WTC11 (cell line): ENCODE measurements at regions not wholly inside any gene's neighbourhood (a gene's known extent, or its start where the extent isn't known, plus 50 kb on each side); places are given as distances from the start of the nearest gene placed in this dataset.
"Not testable (repeated sequence)": the region's sequence is repeated elsewhere in the genome, so short reads cannot be mapped to it uniquely, and the experiment has no call there.

Experiments used
- ATAC-seq: fragments of 200-7000 bp; cut with Tn5 transposase; 2 replicates; pipeline ENCODE4 v1.10.0; 2021; ENCODE audit warnings: mild to moderate bottlenecking, moderate library complexity
- CTCF ChIA-PET: fragments of 300-600 bp; sonication (Branson Sonifier 250); formaldehyde crosslinking; loops from one replicate; lab custom pipeline; 2021; ENCODE audit warnings: antibody characterized with exemption; lab: Charles Lee
- POLR2A ChIA-PET: fragments of 350-600 bp; sonication (Branson Sonifier 250); formaldehyde crosslinking; loops from one replicate; lab custom pipeline; 2021; ENCODE audit warnings: antibody characterized with exemption; lab: Charles Lee
- DNase-seq: peaks from one replicate; pipeline ENCODE4 v3.0.0; 2021; ENCODE audit warnings: low spot score
- H3K27ac Mint-ChIP-seq: 2 replicates; pipeline ENCODE4 v1.8.0; 2021; ENCODE audit warnings: mixed read lengths
- H3K27me3 Mint-ChIP-seq: 2 replicates; pipeline ENCODE4 v1.8.0; 2021; ENCODE audit warnings: low read depth, mild to moderate bottlenecking, moderate library complexity, mixed read lengths
- H3K36me3 Mint-ChIP-seq: 2 replicates; pipeline ENCODE4 v1.8.0; 2021; ENCODE audit warnings: mixed read lengths
- H3K4me1 Mint-ChIP-seq: 2 replicates; pipeline ENCODE4 v1.8.0; 2022; ENCODE audit warnings: mixed read lengths
- H3K4me3 Mint-ChIP-seq: 2 replicates; pipeline ENCODE4 v1.8.0; 2021; ENCODE audit warnings: mild to moderate bottlenecking, moderate library complexity, mixed read lengths
- H3K9me3 Mint-ChIP-seq: 2 replicates; pipeline ENCODE4 v1.8.0; 2021; ENCODE audit warnings: mixed read lengths
- ATF2 ChIP-seq: sonication (generic); formaldehyde crosslinking; IDR thresholded peaks from 2 replicates; pipeline ENCODE4 v1.8.1; 2022; ENCODE audit warnings: low read depth, missing genetic modification reagents, borderline replicate concordance
- E2F1 ChIP-seq: sonication (generic); formaldehyde crosslinking; IDR thresholded peaks from 2 replicates; pipeline ENCODE4 v1.8.0; 2022; ENCODE audit warnings: mild to moderate bottlenecking, missing genetic modification reagents
- GRHL2 ChIP-seq: fragments of 250-450 bp; sonication (Bioruptor Pico); IDR thresholded peaks from 2 replicates; pipeline ENCODE4 v1.8.0; 2022; ENCODE audit warnings: mild to moderate bottlenecking, moderate library complexity; ENCODE audit not compliant: insufficient replicate concordance, severe bottlenecking
- PREB ChIP-seq: sonication (generic); formaldehyde crosslinking; IDR thresholded peaks from 2 replicates; pipeline ENCODE4 v1.8.1; 2022; ENCODE audit warnings: mild to moderate bottlenecking, missing genetic modification reagents, moderate library complexity, borderline replicate concordance
- PRRX2 ChIP-seq: fragments of 250-450 bp; sonication (Bioruptor Pico); IDR thresholded peaks from 2 replicates; pipeline ENCODE4 v1.8.0; 2021; ENCODE audit warnings: mild to moderate bottlenecking
- SP1 ChIP-seq: sonication (generic); formaldehyde crosslinking; conservative IDR thresholded peaks from 2 replicates; pipeline ENCODE4 v1.8.1; 2022; ENCODE audit warnings: missing genetic modification reagents
- ZMAT4 ChIP-seq: fragments of 250-450 bp; sonication (Bioruptor Pico); IDR thresholded peaks from 2 replicates; pipeline ENCODE4 v1.9.0; 2021; ENCODE audit warnings: mild to moderate bottlenecking
- ZNF263 ChIP-seq: sonication (generic); formaldehyde crosslinking; IDR thresholded peaks from 2 replicates; pipeline ENCODE4 v1.8.1; 2022; ENCODE audit warnings: low read depth, mild to moderate bottlenecking, moderate library complexity, missing genetic modification reagents
- ZNF317 ChIP-seq: sonication (generic); formaldehyde crosslinking; IDR thresholded peaks from 2 replicates; pipeline ENCODE4 v1.8.1; 2023; ENCODE audit warnings: low read depth, mild to moderate bottlenecking, moderate library complexity, missing genetic modification reagents, borderline replicate concordance
- ZNF425 ChIP-seq: fragments of 250-450 bp; sonication (Bioruptor Pico); conservative IDR thresholded peaks from 2 replicates; pipeline ENCODE4 v1.9.0; 2021; ENCODE audit warnings: mild to moderate bottlenecking

GRCh38 chr9:36517131-36517530, 55.6 kb upstream of the MELK start:
- no peaks in the 10 kb centered on the region for H3K27me3 Mint-ChIP-seq
- ChIA-PET CTCF (interaction anchor here (0.5 to 1.3 kb wide), 3 partner anchors 25 to 480 kb away, joined by 3 to 4 read pairs (median 3); no protein-coding TSS in a partner anchor), POLR2A (interaction anchor here (0.5 kb wide), 1 partner anchor 215 kb away, joined by 4 read pairs; no protein-coding TSS in a partner anchor)
- no peaks in the 10 kb centered on the region for H3K36me3 Mint-ChIP-seq
- TF ChIP-seq SP1 (CRISPR knock-in tag) = no peak
- H3K4me1 Mint-ChIP-seq = peaks cover 8% of the 10 kb centered on the region
- ATAC-seq (no peak), DNase-seq (no peak)
- H3K27ac Mint-ChIP-seq = peak overlapping the region; percentile 37; the same call in 1 of the 2 replicates
- no peak overlapping the region for H3K4me3 Mint-ChIP-seq
- H3K9me3 Mint-ChIP-seq = no peaks in the 10 kb centered on the region

- no peak for ATAC-seq
- ChIA-PET POLR2A (no interaction called here), CTCF (interaction anchor here (0.8 to 1.1 kb wide), 4 partner anchors 38 to 97 kb away, joined by 3 to 4 read pairs (median 3); no protein-coding TSS in a partner anchor)
- Mint-ChIP-seq H3K4me1 (peaks cover 22% of the 10 kb centered on the region), H3K27ac (no peak overlapping the region), H3K36me3 (no peaks in the 10 kb centered on the region), H3K9me3 (no peaks in the 10 kb centered on the region), H3K27me3 (no peaks in the 10 kb centered on the region), H3K4me3 (no peak overlapping the region)
- DNase-seq = no peak
- no peak for TF ChIP-seq GRHL2 (CRISPR knock-in tag)
These were observed 68.5 kb upstream of the MELK start for GRCh38 chr9:36504156-36504555.

- no peak for DNase-seq
- TF ChIP-seq ZNF317 (CRISPR knock-in tag) (no peak), PREB (no peak), ZMAT4 (CRISPR knock-in tag) (no peak), ZNF263 (no peak)
- no peaks in the 10 kb centered on the region for H3K9me3 Mint-ChIP-seq
- H3K36me3 Mint-ChIP-seq = no peaks in the 10 kb centered on the region
- H3K4me3 Mint-ChIP-seq = no peak overlapping the region
- ChIA-PET POLR2A (no interaction called here), CTCF (interaction anchor here (0.8 to 1.3 kb wide), 5 partner anchors 39 to 97 kb away, joined by 3 to 4 read pairs (median 3); no protein-coding TSS in a partner anchor)
- 0 out of 2 replicates have a peak, but pooled peaks have one; percentile 30 for ATAC-seq
- no peaks in the 10 kb centered on the region for H3K27me3 Mint-ChIP-seq
- peaks cover 15% of the 10 kb centered on the region for H3K4me1 Mint-ChIP-seq
- no peak overlapping the region for H3K27ac Mint-ChIP-seq
These were observed 69.3 kb upstream of the MELK start for GRCh38 chr9:36503172-36504088.

- TF ChIP-seq ZNF425 = no peak
- no peak for TF ChIP-seq PRRX2 (CRISPR knock-in tag)
- TF ChIP-seq ATF2 = no peak
- TF ChIP-seq E2F1 (CRISPR knock-in tag) = no peak
- Mint-ChIP-seq H3K4me3 (no peak overlapping the region), H3K36me3 (no peaks in the 10 kb centered on the region), H3K9me3 (no peaks in the 10 kb centered on the region), H3K4me1 (peaks cover 10% of the 10 kb centered on the region), H3K27ac (no peak overlapping the region), H3K27me3 (no peaks in the 10 kb centered on the region)
- CTCF ChIA-PET = interaction anchor here (0.6 kb wide), 1 partner anchor 41 kb away, joined by 3 read pairs; no protein-coding TSS in a partner anchor
- DNase-seq (no peak), ATAC-seq (no peak)
- POLR2A ChIA-PET = no interaction called here
These were observed 71.0 kb upstream of the MELK start for GRCh38 chr9:36501727-36502126.

- H3K27ac Mint-ChIP-seq, H3K27me3 Mint-ChIP-seq, H3K4me1 Mint-ChIP-seq, ATAC-seq, CTCF ChIA-PET, H3K9me3 Mint-ChIP-seq, DNase-seq, POLR2A ChIA-PET, H3K36me3 Mint-ChIP-seq, H3K4me3 Mint-ChIP-seq: not testable (repeated sequence)
These were observed 71.8 kb upstream of the MELK start for GRCh38 chr9:36500931-36501330.
